HepG2 (cell line): ENCODE measurements at regions not wholly inside any gene's neighbourhood (a gene's known extent, or its start where the extent isn't known, plus 50 kb on each side); places are given as distances from the start of the nearest gene placed in this dataset.
A peak's percentile ranks its signal among the peaks of the same experiment; 100 is the strongest.

ENCODE experiments used
- ATAC-seq: fragments of 200-7000 bp; cut with Tn5 transposase; 3 replicates; pipeline ENCODE4 v1.9.1; 2020; ENCODE audit warnings: mild to moderate bottlenecking, moderate library complexity
- BruUV-seq: library from RNA; stranded (reverse); fragments of 400-500 nt; replicated peaks from 2 replicates; lab custom pipeline; 2021; lab: Mats Ljungman, UMichigan
- CTCF ChIA-PET: fragments of 300-600 bp; formaldehyde crosslinking; extraction: SDS; loops from one replicate; lab custom pipeline; 2021; ENCODE audit warnings: low total read pairs, inconsistent platforms, low intra/inter-chr PET ratio; lab: Yijun Ruan, JAX
- POLR2A ChIA-PET: fragments of 350-600 bp; sonication (Branson Sonifier 250); formaldehyde crosslinking; loops from one replicate; lab custom pipeline; 2020; ENCODE audit warnings: antibody characterized with exemption, inconsistent platforms; lab: Yijun Ruan, JAX
- DNase-seq: peaks from one replicate; pipeline ENCODE4 v3.0.0-alpha.2; 2015; ENCODE audit warnings: low spot score
- FAIRE-seq: peaks from 3 replicates; lab custom pipeline; 2011; peaks lifted over from hg19 to GRCh38; lab: Jason Lieb, UNC
- H2AFZ ChIP-seq: one replicate; pipeline ENCODE4 v1.6.1; 2011; ENCODE audit warnings: low read length, inconsistent platforms
- H3K27ac ChIP-seq: fragments of 300-600 bp; 3 replicates; pipeline ENCODE4 v1.8.0; 2011; ENCODE audit warnings: mixed run types, mild to moderate bottlenecking, mixed read lengths, low read length, inconsistent platforms; ENCODE audit not compliant: insufficient read depth; ENCODE audit errors: extremely low read length
- H3K27me3 ChIP-seq, 2 experiments: fragments of 200-600 bp in 1 of 2; 2 replicates in 1 of 2; 3 replicates in 1 of 2; pipeline versions ENCODE4 v1.6.0 to v1.8.0; 2011; ENCODE audit warnings: low read length in 2 of 2, mild to moderate bottlenecking in 2 of 2, moderate library complexity in 2 of 2, inconsistent platforms in 1 of 2; ENCODE audit not compliant: insufficient read depth in 2 of 2, control insufficient read depth in 1 of 2
- H3K36me3 ChIP-seq, 2 experiments: fragments of 200-600 bp in 1 of 2; replicated peaks in 1 of 2; 2 replicates in 1 of 2; 3 replicates in 1 of 2; pipeline versions ENCODE4 v1.5.1 to v1.8.0; 2011; ENCODE audit warnings: low read length in 2 of 2, inconsistent platforms in 1 of 2; ENCODE audit not compliant: insufficient read depth in 2 of 2, control insufficient read depth in 1 of 2
- H3K4me1 ChIP-seq: 2 replicates; pipeline ENCODE4 v1.5.1; 2012; ENCODE audit warnings: low read length, inconsistent platforms; ENCODE audit not compliant: insufficient read depth
- H3K4me2 ChIP-seq: 2 replicates; pipeline ENCODE4 v1.6.0; 2011; ENCODE audit warnings: low read depth, low read length, inconsistent platforms
- H3K4me3 ChIP-seq, 3 experiments: fragments of 200-600 bp in 1 of 3; sonication (generic), shearing (Covaris generic) in 1 of 3; replicated peaks in 1 of 3; 2 replicates each; pipeline ENCODE4 v1.5.1; 2011 to 2016; ENCODE audit warnings: low read length in 3 of 3, inconsistent platforms in 2 of 3, low read depth in 2 of 3, mild to moderate bottlenecking in 2 of 3, control low read depth in 1 of 3, mixed read lengths in 1 of 3; ENCODE audit not compliant: insufficient read depth in 1 of 3
- H3K79me2 ChIP-seq: one replicate; pipeline ENCODE4 v1.6.1; 2011; ENCODE audit warnings: low read length, inconsistent platforms; ENCODE audit not compliant: insufficient read depth
- H3K9ac ChIP-seq: 2 replicates; pipeline ENCODE4 v1.6.0; 2011; ENCODE audit warnings: mild to moderate bottlenecking, low read depth, low read length, inconsistent platforms; ENCODE audit not compliant: insufficient read depth
- H3K9me3 ChIP-seq: 2 replicates; pipeline ENCODE4 v1.5.1; 2012; ENCODE audit warnings: mild to moderate bottlenecking, low read length
- H4K20me1 ChIP-seq: 2 replicates; pipeline ENCODE4 v1.6.0; 2011; ENCODE audit warnings: inconsistent platforms, mild to moderate bottlenecking, low read length, moderate library complexity; ENCODE audit not compliant: insufficient read depth
- AGO1 ChIP-seq: fragments of 200-400 bp; formaldehyde crosslinking; IDR thresholded peaks from 2 replicates; pipeline ENCODE4 v1.6.1; 2017; ENCODE audit warnings: mild to moderate bottlenecking, low read depth, low read length, moderate library complexity; ENCODE audit not compliant: poor library complexity, severe bottlenecking
- CHD4 ChIP-seq: fragments of 200-600 bp; sonication (generic); IDR thresholded peaks from 2 replicates; pipeline ENCODE4 v1.7.0; 2017; ENCODE audit warnings: mild to moderate bottlenecking, low read length, borderline replicate concordance
- DNMT1 ChIP-seq: sonication (generic); formaldehyde crosslinking; IDR thresholded peaks from 2 replicates; pipeline ENCODE4 v1.5.1; 2020; ENCODE audit warnings: mild to moderate bottlenecking, missing genetic modification reagents
- EEA1 ChIP-seq: sonication (generic); formaldehyde crosslinking; IDR thresholded peaks from 2 replicates; pipeline ENCODE4 v1.5.1; 2020; ENCODE audit warnings: mild to moderate bottlenecking, missing genetic modification reagents, borderline replicate concordance
- FOSL1 ChIP-seq: sonication (generic); formaldehyde crosslinking; IDR thresholded peaks from 2 replicates; pipeline ENCODE4 v1.9.0; 2021; ENCODE audit warnings: missing genetic modification reagents, borderline replicate concordance
- IRF2 ChIP-seq: IDR thresholded peaks from 2 replicates; pipeline ENCODE4 v1.6.1; 2018; ENCODE audit warnings: missing genetic modification reagents, missing compliant biosample characterization
- MBNL3 ChIP-seq: fragments of 250-450 bp; sonication (Bioruptor Pico); conservative IDR thresholded peaks from 2 replicates; pipeline ENCODE4 v1.8.0; 2022; ENCODE audit warnings: mild to moderate bottlenecking, inconsistent platforms
- NFIC ChIP-seq: IDR thresholded peaks from 2 replicates; pipeline ENCODE4 v1.6.1; 2012; ENCODE audit warnings: mild to moderate bottlenecking, low read length, inconsistent platforms
- POLR2G ChIP-seq: fragments of 200-400 bp; formaldehyde crosslinking; IDR thresholded peaks from 2 replicates; pipeline ENCODE4 v1.6.1; 2018; ENCODE audit warnings: mild to moderate bottlenecking, low read depth, low read length, moderate library complexity
- SATB2 ChIP-seq: sonication (generic); formaldehyde crosslinking; IDR thresholded peaks from 2 replicates; pipeline ENCODE4 v1.5.0; 2020; ENCODE audit warnings: missing genetic modification reagents
- YEATS4 ChIP-seq: sonication (generic); formaldehyde crosslinking; IDR thresholded peaks from 2 replicates; pipeline ENCODE4 v1.4.0; 2020; ENCODE audit warnings: missing genetic modification reagents, borderline replicate concordance
- ZFP62 ChIP-seq: sonication (generic); formaldehyde crosslinking; IDR thresholded peaks from 2 replicates; pipeline ENCODE4 v1.4.0; 2020; ENCODE audit warnings: missing genetic modification reagents
- ZNF350 ChIP-seq: sonication (generic); formaldehyde crosslinking; IDR thresholded peaks from 2 replicates; pipeline ENCODE4 v1.4.0; 2020; ENCODE audit warnings: mild to moderate bottlenecking, low read depth, missing genetic modification reagents, borderline replicate concordance
- WGBS: methylation state at CpG from one replicate; pipeline ENCODE4 v1.1.6; 2017; ENCODE audit warnings: low lambda C conversion rate; 5-methylcytosine and 5-hydroxymethylcytosine counted together
- in situ Hi-C: cut with HindIII; loops from 2 replicates; pipeline ENCODE4 v1.10.0; 2017; ENCODE audit warnings: low pct_unique_long_range_greater_than_20kb; ENCODE audit not compliant: extremely low pct_ligation_motif_present
- intact Hi-C: fragments of 100-400 bp; cut with micrococcal nuclease; formaldehyde crosslinking; loops from one replicate; pipeline ENCODE4 v1.10.0; 2022; ENCODE audit not compliant: unreplicated experiment
- TF ChIP-seq, protein P1 (sequence below): IDR thresholded peaks from 2 replicates; pipeline ENCODE4 v1.6.1; 2016; ENCODE audit warnings: mild to moderate bottlenecking, missing biosample characterization, missing genetic modification reagents
- TF ChIP-seq, protein P2 (sequence below): sonication (generic); formaldehyde crosslinking; IDR thresholded peaks from 2 replicates; pipeline ENCODE4 v1.5.0; 2020; ENCODE audit warnings: mild to moderate bottlenecking, missing genetic modification reagents
- TF ChIP-seq, protein P3 (sequence below): sonication (generic); formaldehyde crosslinking; IDR thresholded peaks from 2 replicates; pipeline ENCODE4 v1.8.0; 2022; ENCODE audit warnings: low read depth, missing genetic modification reagents

DNA sequence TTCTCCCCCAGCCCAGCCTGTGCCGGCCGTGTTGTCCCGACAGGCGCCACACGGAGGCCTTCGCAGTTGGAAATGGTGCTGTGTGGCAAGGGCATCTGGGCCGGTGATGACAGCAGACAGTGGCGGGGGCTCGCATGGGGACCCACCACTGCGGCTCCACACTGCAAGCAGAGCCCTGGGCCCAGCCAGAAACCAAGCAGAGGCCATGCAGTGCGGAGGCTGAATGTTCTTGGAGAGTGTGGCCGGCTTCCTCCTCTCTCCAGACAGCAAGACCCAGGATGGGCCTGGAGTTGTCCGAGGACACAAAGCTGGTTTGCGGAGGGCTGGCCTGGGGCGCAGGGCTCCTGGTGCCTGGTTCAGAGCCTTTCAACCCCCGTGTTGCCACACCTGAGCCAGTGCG lies 104.6 kb downstream of the SIK1 start:
- CTCF ChIA-PET, result no interaction called here
- Histone ChIP-seq H3K27me3 (peaks cover 2 to 62% of the 10 kb centered on the region in 2 experiments; a peak in 3 of 5 replicates), H3K9ac (no peak overlapping the region), H3K4me3 (no peak overlapping the region), H3K4me2 (no peak overlapping the region), H3K36me3 (no peaks in the 10 kb centered on the region), H3K27ac (no peak overlapping the region), H3K4me1 (peaks cover 26% of the 10 kb centered on the region), H4K20me1 (no peaks in the 10 kb centered on the region), H3K9me3 (no peaks in the 10 kb centered on the region), H2AFZ (no peak overlapping the region), H3K79me2 (no peaks in the 10 kb centered on the region)
- no peak for TF ChIP-seq DNMT1 (CRISPR knock-in tag)
- no peak for TF ChIP-seq ZFP62 (CRISPR knock-in tag)
- TF ChIP-seq, protein P1, sequence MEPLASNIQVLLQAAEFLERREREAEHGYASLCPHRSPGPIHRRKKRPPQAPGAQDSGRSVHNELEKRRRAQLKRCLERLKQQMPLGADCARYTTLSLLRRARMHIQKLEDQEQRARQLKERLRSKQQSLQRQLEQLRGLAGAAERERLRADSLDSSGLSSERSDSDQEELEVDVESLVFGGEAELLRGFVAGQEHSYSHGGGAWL (CRISPR knock-in tag), result no peak
- TF ChIP-seq AGO1, result no peak
- no peak for TF ChIP-seq SATB2 (CRISPR knock-in tag)
- TF ChIP-seq FOSL1 (CRISPR knock-in tag), result no peak
- TF ChIP-seq EEA1 (CRISPR knock-in tag), result no peak
- no peak for TF ChIP-seq ZNF350 (CRISPR knock-in tag)
- intact Hi-C loops (no loop called here), in situ Hi-C loops (no loop called here)
- BruUV-seq, result no TSS peak
- ATAC-seq, result 0 out of 3 replicates have a peak, but pooled peaks have one; percentile 10
- DNase-seq, result no peak
- no peak for FAIRE-seq
- POLR2A ChIA-PET, result interaction anchor here (0.6 kb wide), 1 partner anchor 28 kb away, joined by 3 read pairs; no protein-coding TSS in a partner anchor
- 59% methylated on average over 11 of the region's 17 CpGs for WGBS

DNA sequence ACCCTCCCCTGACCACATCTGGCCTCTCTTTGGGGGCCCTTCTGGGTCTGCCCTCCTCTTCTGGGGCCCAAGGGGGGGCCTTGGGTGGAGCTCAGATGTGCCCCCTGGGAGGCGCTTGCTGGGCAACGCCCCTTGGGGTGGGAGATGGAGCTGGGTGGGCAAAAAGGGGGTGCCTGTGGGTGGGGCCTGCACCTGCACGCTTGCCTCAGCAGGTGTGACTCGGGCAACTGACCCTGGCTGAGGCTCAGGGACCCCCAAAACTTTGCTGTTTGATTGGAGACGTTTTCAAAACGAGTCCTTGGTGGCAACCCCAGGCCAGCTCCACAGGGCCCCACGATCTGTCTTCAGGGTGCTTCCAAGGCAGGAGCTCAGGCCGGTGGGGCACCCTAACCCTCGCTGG lies 105.3 kb downstream of the SIK1 start:
- Histone ChIP-seq H3K9me3 (no peaks in the 10 kb centered on the region), H3K79me2 (no peaks in the 10 kb centered on the region), H3K27me3 (peaks cover 2 to 56% of the 10 kb centered on the region in 2 experiments; a peak in 3 of 5 replicates), H3K27ac (no peak overlapping the region), H3K4me1 (peaks cover 26% of the 10 kb centered on the region), H3K4me3 (no peak overlapping the region), H2AFZ (no peak overlapping the region), H3K36me3 (no peaks in the 10 kb centered on the region), H3K9ac (no peak overlapping the region), H3K4me2 (no peak overlapping the region), H4K20me1 (no peaks in the 10 kb centered on the region)
- no peak for ATAC-seq
- WGBS, result 60% methylated on average over 1 of the region's 9 CpGs
- FAIRE-seq, result no peak
- ChIA-PET CTCF (no interaction called here), POLR2A (interaction anchor here (1.3 to 1.9 kb wide), 4 partner anchors 10 to 21 kb away, joined by 3 to 10 read pairs (median 6); no protein-coding TSS in a partner anchor)
- no TSS peak for BruUV-seq
- in situ Hi-C loops, result no loop called here
- intact Hi-C loops, result no loop called here
- DNase-seq, result no peak
- no peak for TF ChIP-seq IRF2 (CRISPR knock-in tag)
- TF ChIP-seq, protein P2, sequence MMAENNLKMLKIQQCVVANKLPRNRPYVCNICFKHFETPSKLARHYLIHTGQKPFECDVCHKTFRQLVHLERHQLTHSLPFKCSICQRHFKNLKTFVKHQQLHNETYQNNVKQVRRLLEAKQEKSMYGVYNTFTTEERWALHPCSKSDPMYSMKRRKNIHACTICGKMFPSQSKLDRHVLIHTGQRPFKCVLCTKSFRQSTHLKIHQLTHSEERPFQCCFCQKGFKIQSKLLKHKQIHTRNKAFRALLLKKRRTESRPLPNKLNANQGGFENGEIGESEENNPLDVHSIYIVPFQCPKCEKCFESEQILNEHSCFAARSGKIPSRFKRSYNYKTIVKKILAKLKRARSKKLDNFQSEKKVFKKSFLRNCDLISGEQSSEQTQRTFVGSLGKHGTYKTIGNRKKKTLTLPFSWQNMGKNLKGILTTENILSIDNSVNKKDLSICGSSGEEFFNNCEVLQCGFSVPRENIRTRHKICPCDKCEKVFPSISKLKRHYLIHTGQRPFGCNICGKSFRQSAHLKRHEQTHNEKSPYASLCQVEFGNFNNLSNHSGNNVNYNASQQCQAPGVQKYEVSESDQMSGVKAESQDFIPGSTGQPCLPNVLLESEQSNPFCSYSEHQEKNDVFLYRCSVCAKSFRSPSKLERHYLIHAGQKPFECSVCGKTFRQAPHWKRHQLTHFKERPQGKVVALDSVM, result no peak
- no peak for TF ChIP-seq NFIC
- TF ChIP-seq POLR2G, result no peak
- no peak for TF ChIP-seq CHD4
- TF ChIP-seq, protein P3, sequence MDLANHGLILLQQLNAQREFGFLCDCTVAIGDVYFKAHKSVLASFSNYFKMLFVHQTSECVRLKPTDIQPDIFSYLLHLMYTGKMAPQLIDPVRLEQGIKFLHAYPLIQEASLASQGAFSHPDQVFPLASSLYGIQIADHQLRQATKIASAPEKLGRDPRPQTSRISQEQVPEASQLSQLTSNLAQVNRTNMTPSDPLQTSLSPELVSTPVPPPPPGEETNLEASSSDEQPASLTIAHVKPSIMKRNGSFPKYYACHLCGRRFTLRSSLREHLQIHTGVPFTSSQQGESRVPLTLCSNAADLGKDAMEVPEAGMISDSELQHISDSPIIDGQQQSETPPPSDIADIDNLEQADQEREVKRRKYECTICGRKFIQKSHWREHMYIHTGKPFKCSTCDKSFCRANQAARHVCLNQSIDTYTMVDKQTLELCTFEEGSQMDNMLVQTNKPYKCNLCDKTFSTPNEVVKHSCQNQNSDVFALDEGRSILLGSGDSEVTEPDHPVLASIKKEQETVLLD (CRISPR knock-in tag), result no peak
- no peak for TF ChIP-seq YEATS4 (CRISPR knock-in tag)
- no peak for TF ChIP-seq MBNL3 (CRISPR knock-in tag)
